GM23338 (cell line): ENCODE measurements at regions not wholly inside any gene's neighbourhood (a gene's known extent, or its start where the extent isn't known, plus 50 kb on each side); places are given as distances from the start of the nearest gene placed in this dataset.

ENCODE experiments used
- CTCF ChIP-seq, 2 experiments: fragments of 200-600 bp in 1 of 2; sonication (generic) in 1 of 2; conservative IDR thresholded peaks; 2 replicates each; pipeline versions ENCODE4 v1.5.1 to v1.6.1; 2016 to 2017; ENCODE audit warnings: antibody characterized with exemption in 2 of 2, low read depth in 2 of 2, mild to moderate bottlenecking in 2 of 2, moderate library complexity in 1 of 2
- EZH2phosphoT487 ChIP-seq: fragments of 200-600 bp; sonication (generic); IDR thresholded peaks from one replicate; pipeline ENCODE4 v1.8.1; 2018; ENCODE audit warnings: antibody characterized with exemption; ENCODE audit not compliant: unreplicated experiment
- TF ChIP-seq, protein P1 (sequence below): IDR thresholded peaks from one replicate; pipeline ENCODE4 v1.6.1; 2018; ENCODE audit warnings: antibody characterized with exemption; ENCODE audit not compliant: unreplicated experiment

GRCh38 chr5:124599028-124599973 lies 147.1 kb downstream of the ZNF608 start:
- TF ChIP-seq, protein P1, sequence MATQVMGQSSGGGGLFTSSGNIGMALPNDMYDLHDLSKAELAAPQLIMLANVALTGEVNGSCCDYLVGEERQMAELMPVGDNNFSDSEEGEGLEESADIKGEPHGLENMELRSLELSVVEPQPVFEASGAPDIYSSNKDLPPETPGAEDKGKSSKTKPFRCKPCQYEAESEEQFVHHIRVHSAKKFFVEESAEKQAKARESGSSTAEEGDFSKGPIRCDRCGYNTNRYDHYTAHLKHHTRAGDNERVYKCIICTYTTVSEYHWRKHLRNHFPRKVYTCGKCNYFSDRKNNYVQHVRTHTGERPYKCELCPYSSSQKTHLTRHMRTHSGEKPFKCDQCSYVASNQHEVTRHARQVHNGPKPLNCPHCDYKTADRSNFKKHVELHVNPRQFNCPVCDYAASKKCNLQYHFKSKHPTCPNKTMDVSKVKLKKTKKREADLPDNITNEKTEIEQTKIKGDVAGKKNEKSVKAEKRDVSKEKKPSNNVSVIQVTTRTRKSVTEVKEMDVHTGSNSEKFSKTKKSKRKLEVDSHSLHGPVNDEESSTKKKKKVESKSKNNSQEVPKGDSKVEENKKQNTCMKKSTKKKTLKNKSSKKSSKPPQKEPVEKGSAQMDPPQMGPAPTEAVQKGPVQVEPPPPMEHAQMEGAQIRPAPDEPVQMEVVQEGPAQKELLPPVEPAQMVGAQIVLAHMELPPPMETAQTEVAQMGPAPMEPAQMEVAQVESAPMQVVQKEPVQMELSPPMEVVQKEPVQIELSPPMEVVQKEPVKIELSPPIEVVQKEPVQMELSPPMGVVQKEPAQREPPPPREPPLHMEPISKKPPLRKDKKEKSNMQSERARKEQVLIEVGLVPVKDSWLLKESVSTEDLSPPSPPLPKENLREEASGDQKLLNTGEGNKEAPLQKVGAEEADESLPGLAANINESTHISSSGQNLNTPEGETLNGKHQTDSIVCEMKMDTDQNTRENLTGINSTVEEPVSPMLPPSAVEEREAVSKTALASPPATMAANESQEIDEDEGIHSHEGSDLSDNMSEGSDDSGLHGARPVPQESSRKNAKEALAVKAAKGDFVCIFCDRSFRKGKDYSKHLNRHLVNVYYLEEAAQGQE = no peak
- TF ChIP-seq CTCF (conservative IDR thresholded peaks at IDR 0.05; ENCODE audit: low read depth in 2 of 2) (no peak), EZH2phosphoT487 (no peak)
